ENCODE measurements at regions not wholly inside any gene's neighbourhood (a gene's known extent, or its start where the extent isn't known, plus 50 kb on each side); places are given as distances from the start of the nearest gene placed in this dataset.

- Histone ChIP-seq H3K9ac (ENCODE audit: low read length) (no peak overlapping the region), H3K4me3 (ENCODE audit: low read depth, low read length, poor library complexity, severe bottlenecking) (no peak overlapping the region), H3K4me2 (ENCODE audit: low read length) (no peak overlapping the region), H3K4me1 (ENCODE audit: insufficient read depth, low read length, severe bottlenecking) (peaks cover 6% of the 10 kb centered on the region), H3F3A (ENCODE audit: insufficient read depth, low read length) (no peaks in the 10 kb centered on the region), H3K27me3 (ENCODE audit: insufficient read depth, low read length) (no peaks in the 10 kb centered on the region), H3K79me2 (ENCODE audit: insufficient read depth, low read length) (no peaks in the 10 kb centered on the region), H3K9me2 (ENCODE audit: low read depth, low read length) (no peaks in the 10 kb centered on the region), H3K9me3 (ENCODE audit: low read length) (no peaks in the 10 kb centered on the region), H4K20me1 (ENCODE audit: insufficient read depth, low read length) (no peaks in the 10 kb centered on the region), H3K36me3 (ENCODE audit: insufficient read depth, low read length) (no peaks in the 10 kb centered on the region), H2AFZ (ENCODE audit: low read length) (no peak overlapping the region), H3K27ac (ENCODE audit: low read depth, low read length, poor library complexity, severe bottlenecking) (no peak overlapping the region)
- TF ChIP-seq CTCF (IDR thresholded peaks at IDR 0.05; ENCODE audit: low read length) (no peak), EZH2 (IDR thresholded peaks at IDR 0.05; ENCODE audit: borderline replicate concordance, low read length) (no peak)
These were observed 327.7 kb downstream of the UTRN start for GRCh38 chr6:144612811-144613210.

GRCh38 chr6:144613859-144614258 is 328.7 kb downstream of the UTRN start:
- no peak overlapping the region for H3K9ac ChIP-seq (ENCODE audit: low read length)
- H3K9me2 ChIP-seq (ENCODE audit: low read depth, low read length), result no peaks in the 10 kb centered on the region
- H3K9me3 ChIP-seq (ENCODE audit: low read length), result no peaks in the 10 kb centered on the region
- no peaks in the 10 kb centered on the region for H3K27me3 ChIP-seq (ENCODE audit: insufficient read depth, low read length)
- H3K79me2 ChIP-seq (ENCODE audit: insufficient read depth, low read length), result no peaks in the 10 kb centered on the region
- peaks cover under 1% of the 10 kb centered on the region for H3K4me1 ChIP-seq (ENCODE audit: insufficient read depth, low read length, severe bottlenecking)
- H3K27ac ChIP-seq (ENCODE audit: low read depth, low read length, poor library complexity, severe bottlenecking), result no peak overlapping the region
- no peak overlapping the region for H2AFZ ChIP-seq (ENCODE audit: low read length)
- H3K4me3 ChIP-seq (ENCODE audit: low read depth, low read length, poor library complexity, severe bottlenecking), result no peak overlapping the region
- H3F3A ChIP-seq (ENCODE audit: insufficient read depth, low read length), result no peaks in the 10 kb centered on the region
- no peaks in the 10 kb centered on the region for H3K36me3 ChIP-seq (ENCODE audit: insufficient read depth, low read length)
- TF ChIP-seq CTCF (IDR thresholded peaks at IDR 0.05; ENCODE audit: low read length) (no peak), EZH2 (IDR thresholded peaks at IDR 0.05; ENCODE audit: borderline replicate concordance, low read length) (no peak)
- H4K20me1 ChIP-seq (ENCODE audit: insufficient read depth, low read length), result no peaks in the 10 kb centered on the region
- no peak overlapping the region for H3K4me2 ChIP-seq (ENCODE audit: low read length)

- H3K9me2 ChIP-seq (ENCODE audit: low read depth, low read length), result no peaks in the 10 kb centered on the region
- no peak for TF ChIP-seq CTCF (IDR thresholded peaks at IDR 0.05; ENCODE audit: low read length)
- TF ChIP-seq EZH2 (IDR thresholded peaks at IDR 0.05; ENCODE audit: borderline replicate concordance, low read length), result no peak
- H3K27ac ChIP-seq (ENCODE audit: low read depth, low read length, poor library complexity, severe bottlenecking), result no peak overlapping the region
- H3K9ac ChIP-seq (ENCODE audit: low read length), result no peak overlapping the region
- H3K9me3 ChIP-seq (ENCODE audit: low read length), result no peaks in the 10 kb centered on the region
- H3K27me3 ChIP-seq (ENCODE audit: insufficient read depth, low read length), result no peaks in the 10 kb centered on the region
- H2AFZ ChIP-seq (ENCODE audit: low read length), result no peak overlapping the region
- H3K4me1 ChIP-seq (ENCODE audit: insufficient read depth, low read length, severe bottlenecking), result no peaks in the 10 kb centered on the region
- H4K20me1 ChIP-seq (ENCODE audit: insufficient read depth, low read length), result no peaks in the 10 kb centered on the region
- no peak overlapping the region for H3K4me3 ChIP-seq (ENCODE audit: low read depth, low read length, poor library complexity, severe bottlenecking)
- no peaks in the 10 kb centered on the region for H3K79me2 ChIP-seq (ENCODE audit: insufficient read depth, low read length)
- H3K36me3 ChIP-seq (ENCODE audit: insufficient read depth, low read length), result no peaks in the 10 kb centered on the region
- H3F3A ChIP-seq (ENCODE audit: insufficient read depth, low read length), result no peaks in the 10 kb centered on the region
- H3K4me2 ChIP-seq (ENCODE audit: low read length), result no peak overlapping the region
These were observed 330.7 kb downstream of the UTRN start for GRCh38 chr6:144615870-144616269.

All from OCI-LY1 (cell line).